ENCODE measurements at regions not wholly inside any gene's neighbourhood (a gene's known extent, or its start where the extent isn't known, plus 50 kb on each side); places are given as distances from the start of the nearest gene placed in this dataset.
"Not testable (repeated sequence)": the region's sequence is repeated elsewhere in the genome, so short reads cannot be mapped to it uniquely, and the experiment has no call there.

- no peak overlapping the region for H3K4me3 ChIP-seq (ENCODE audit: low read depth, low read length)
- no peak for DNase-seq (ENCODE audit: low read depth)
- TF ChIP-seq, protein P1, sequence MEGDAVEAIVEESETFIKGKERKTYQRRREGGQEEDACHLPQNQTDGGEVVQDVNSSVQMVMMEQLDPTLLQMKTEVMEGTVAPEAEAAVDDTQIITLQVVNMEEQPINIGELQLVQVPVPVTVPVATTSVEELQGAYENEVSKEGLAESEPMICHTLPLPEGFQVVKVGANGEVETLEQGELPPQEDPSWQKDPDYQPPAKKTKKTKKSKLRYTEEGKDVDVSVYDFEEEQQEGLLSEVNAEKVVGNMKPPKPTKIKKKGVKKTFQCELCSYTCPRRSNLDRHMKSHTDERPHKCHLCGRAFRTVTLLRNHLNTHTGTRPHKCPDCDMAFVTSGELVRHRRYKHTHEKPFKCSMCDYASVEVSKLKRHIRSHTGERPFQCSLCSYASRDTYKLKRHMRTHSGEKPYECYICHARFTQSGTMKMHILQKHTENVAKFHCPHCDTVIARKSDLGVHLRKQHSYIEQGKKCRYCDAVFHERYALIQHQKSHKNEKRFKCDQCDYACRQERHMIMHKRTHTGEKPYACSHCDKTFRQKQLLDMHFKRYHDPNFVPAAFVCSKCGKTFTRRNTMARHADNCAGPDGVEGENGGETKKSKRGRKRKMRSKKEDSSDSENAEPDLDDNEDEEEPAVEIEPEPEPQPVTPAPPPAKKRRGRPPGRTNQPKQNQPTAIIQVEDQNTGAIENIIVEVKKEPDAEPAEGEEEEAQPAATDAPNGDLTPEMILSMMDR (conservative IDR thresholded peaks at IDR 0.05; ENCODE audit: low read depth, low read length): no peak
Observed at GRCh38 chr10:124149189-124150042, 56.0 kb upstream of the CHST15 start.

GRCh38 chr10:124148509-124149188 lies 55.3 kb upstream of the CHST15 start:
- DNase-seq (ENCODE audit: low read depth): peak; percentile 27
- H3K4me3 ChIP-seq (ENCODE audit: low read depth, low read length): not testable (repeated sequence)

GRCh38 chr10:124146483-124146882 lies 53.1 kb upstream of the CHST15 start:
- TF ChIP-seq, protein P1 (conservative IDR thresholded peaks at IDR 0.05; ENCODE audit: low read depth, low read length): no peak

DNA sequence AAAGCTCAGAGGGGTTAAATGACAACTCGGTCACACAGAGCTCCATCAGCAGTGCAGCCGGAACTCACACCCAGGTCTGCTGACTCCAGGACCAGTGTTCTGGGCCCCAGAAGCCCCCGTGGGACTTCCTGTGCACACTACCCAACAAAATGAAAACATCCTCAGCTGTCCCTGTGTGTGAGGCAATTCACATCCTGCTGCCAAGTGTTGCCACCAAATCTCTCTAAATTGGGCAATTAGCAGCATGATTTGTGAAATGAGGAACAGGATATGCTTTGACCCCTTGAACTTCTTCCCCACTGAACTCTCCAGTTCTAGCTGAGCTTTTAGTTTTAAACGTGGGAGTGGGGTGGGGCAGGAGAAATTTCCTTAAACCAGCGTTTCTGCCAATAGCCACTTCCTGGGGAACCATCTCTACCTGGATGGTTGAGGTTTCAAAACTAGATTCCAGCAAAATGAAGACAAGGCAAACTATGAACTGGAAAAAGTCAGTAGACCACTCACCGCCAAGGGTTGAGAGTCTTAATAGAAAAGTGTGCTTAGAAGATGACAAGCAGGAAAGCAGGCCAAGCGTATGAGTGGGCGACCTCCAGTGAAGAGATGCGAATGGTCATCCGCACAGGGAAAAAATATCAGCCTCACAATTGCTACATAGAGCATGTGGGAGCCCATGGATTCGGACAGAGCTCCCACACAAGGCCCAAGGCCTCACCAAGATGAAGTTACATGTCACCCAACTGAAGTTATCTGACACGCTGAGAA lies 51.9 kb upstream of the CHST15 start:
- TF ChIP-seq, protein P1 (conservative IDR thresholded peaks at IDR 0.05; ENCODE audit: low read depth, low read length): no peak
- peak; percentile 80 for DNase-seq (ENCODE audit: low read depth)
- no peak overlapping the region for H3K4me3 ChIP-seq (ENCODE audit: low read depth, low read length)

More at GRCh38 chr10:124146483-124146882, 53.1 kb upstream of the CHST15 start:
- H3K4me3 ChIP-seq (ENCODE audit: low read depth, low read length): no peak overlapping the region
- DNase-seq (ENCODE audit: low read depth): no peak

- peak; percentile 40 for DNase-seq (ENCODE audit: low read depth)
- TF ChIP-seq, protein P1 (conservative IDR thresholded peaks at IDR 0.05; ENCODE audit: low read depth, low read length): no peak
- H3K4me3 ChIP-seq (ENCODE audit: low read depth, low read length): no peak overlapping the region
Observed at GRCh38 chr10:124144536-124144935, 51.1 kb upstream of the CHST15 start.

DNA sequence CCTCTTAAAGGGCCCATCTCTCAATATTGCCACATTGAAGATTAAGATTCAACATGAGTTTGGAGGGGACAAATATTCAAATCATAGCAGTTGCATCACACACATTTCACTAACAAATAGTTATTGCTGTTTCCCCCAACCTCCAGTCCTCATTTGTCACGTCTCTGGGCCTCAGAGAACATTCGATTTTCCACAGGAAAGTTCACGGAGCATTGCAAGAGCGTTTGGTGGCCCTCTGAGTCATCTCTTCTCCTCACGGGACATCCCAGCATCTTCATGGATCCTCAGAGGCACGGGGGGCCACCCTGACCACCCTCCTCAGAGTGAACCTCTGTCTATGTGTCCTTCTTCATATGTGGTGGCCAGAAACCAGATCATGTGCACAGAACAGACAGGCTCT lies 50.3 kb upstream of the CHST15 start:
- TF ChIP-seq, protein P1 (conservative IDR thresholded peaks at IDR 0.05; ENCODE audit: low read depth, low read length): no peak

More for the DNA sequence above, 50.3 kb upstream of the CHST15 start:
- no peak overlapping the region for H3K4me3 ChIP-seq (ENCODE audit: low read depth, low read length)
- no peak for DNase-seq (ENCODE audit: low read depth)

Data from choroid plexus epithelial cell (primary cell).